Fibroblast of lung (primary cell): ENCODE measurements at regions not wholly inside any gene's neighbourhood (a gene's known extent, or its start where the extent isn't known, plus 50 kb on each side); places are given as distances from the start of the nearest gene placed in this dataset.

Source experiments
- DNase-seq, 2 donors: peaks; one replicate each; pipeline versions ENCODE4 v3.0.0 to v3.0.0-alpha.2; 2010; ENCODE audit warnings: low read depth in 2 of 2
- H2AFZ ChIP-seq: 2 replicates; pipeline ENCODE4 v1.5.1; 2012; ENCODE audit warnings: low read length, control low read depth, inconsistent platforms
- H3K27ac ChIP-seq: 2 replicates; pipeline ENCODE4 v1.5.1; 2011; ENCODE audit warnings: low read length, control low read depth; ENCODE audit not compliant: insufficient read depth
- H3K27me3 ChIP-seq: 2 replicates; pipeline ENCODE4 v1.5.1; 2011; ENCODE audit warnings: mild to moderate bottlenecking, low read length; ENCODE audit not compliant: control insufficient read depth, insufficient read depth
- H3K36me3 ChIP-seq: 2 replicates; pipeline ENCODE4 v1.5.1; 2011; ENCODE audit warnings: low read length; ENCODE audit not compliant: control insufficient read depth, insufficient read depth
- H3K4me1 ChIP-seq: 2 replicates; pipeline ENCODE4 v1.5.1; 2011; ENCODE audit warnings: low read length; ENCODE audit not compliant: control insufficient read depth, insufficient read depth; ENCODE audit errors: extremely low read depth
- H3K4me2 ChIP-seq: 2 replicates; pipeline ENCODE4 v1.5.1; 2011; ENCODE audit warnings: low read length, control low read depth; ENCODE audit not compliant: insufficient read depth; ENCODE audit errors: extremely low read depth
- H3K4me3 ChIP-seq, 4 experiments: fragments of 200-600 bp in 1 of 4; sonication (generic) in 1 of 4; replicated peaks in 1 of 4; 2 replicates each; pipeline ENCODE4 v1.5.1; 2011 to 2016; ENCODE audit warnings: low read length in 4 of 4, low read depth in 3 of 4, mild to moderate bottlenecking in 3 of 4, control low read depth in 2 of 4, inconsistent platforms in 1 of 4, mixed read lengths in 1 of 4; ENCODE audit not compliant: insufficient read depth in 1 of 4; ENCODE audit errors: control extremely low read depth in 1 of 4
- H3K79me2 ChIP-seq: 2 replicates; pipeline ENCODE4 v1.5.1; 2012; ENCODE audit warnings: mild to moderate bottlenecking, low read length, inconsistent platforms; ENCODE audit not compliant: control insufficient read depth, insufficient read depth
- H3K9ac ChIP-seq: 2 replicates; pipeline ENCODE4 v1.5.1; 2011; ENCODE audit warnings: mild to moderate bottlenecking, low read length, control low read depth; ENCODE audit not compliant: insufficient read depth
- H3K9me3 ChIP-seq: 2 replicates; pipeline ENCODE4 v1.5.1; 2012; ENCODE audit warnings: low read depth, low read length; ENCODE audit not compliant: control insufficient read depth, insufficient read depth
- H4K20me1 ChIP-seq: 2 replicates; pipeline ENCODE4 v1.5.1; 2011; ENCODE audit warnings: low read length; ENCODE audit not compliant: control insufficient read depth, insufficient read depth; ENCODE audit errors: extremely low read depth
- CTCF ChIP-seq, 2 donors: IDR thresholded peaks in 1 of 2; conservative IDR thresholded peaks in 1 of 2; 1 replicate in 1 of 2; 2 replicates in 1 of 2; pipeline ENCODE4 v1.5.1; 2011 to 2012; ENCODE audit warnings: low read length in 2 of 2, control low read depth in 1 of 2, inconsistent platforms in 1 of 2, low read depth in 1 of 2, mild to moderate bottlenecking in 1 of 2
- EZH2 ChIP-seq: IDR thresholded peaks from 2 replicates; pipeline ENCODE4 v1.5.1; 2012; ENCODE audit warnings: low read length, control low read depth, mild to moderate bottlenecking; ENCODE audit errors: missing control alignments

- Histone ChIP-seq H3K9me3 (no peaks in the 10 kb centered on the region), H3K4me3 (no peak overlapping the region), H3K4me1 (peaks cover 29% of the 10 kb centered on the region), H3K9ac (no peak overlapping the region), H3K36me3 (no peaks in the 10 kb centered on the region), H2AFZ (no peak overlapping the region), H4K20me1 (no peaks in the 10 kb centered on the region), H3K27me3 (no peaks in the 10 kb centered on the region), H3K27ac (no peak overlapping the region), H3K79me2 (no peaks in the 10 kb centered on the region), H3K4me2 (no peak overlapping the region)
- TF ChIP-seq CTCF (conservative IDR thresholded peaks at IDR 0.05 in 1 of 2, IDR thresholded peaks at IDR 0.05 in 1 of 2; ENCODE audit: low read depth in 1 of 2, low read length in 2 of 2) (no peak), EZH2 (no peak)
- peak in 1 of 2 donors; percentile 22 for DNase-seq
Measured at GRCh38 chr11:130776061-130776419, 140.2 kb downstream of the SNX19 start.

GRCh38 chr11:130778026-130778425, 138.3 kb downstream of the SNX19 start:
- no peak for DNase-seq
- Histone ChIP-seq H3K27ac (no peak overlapping the region), H3K9ac (no peak overlapping the region), H3K4me3 (no peak overlapping the region), H3K9me3 (no peaks in the 10 kb centered on the region), H4K20me1 (no peaks in the 10 kb centered on the region), H3K36me3 (no peaks in the 10 kb centered on the region), H3K27me3 (no peaks in the 10 kb centered on the region), H3K79me2 (no peaks in the 10 kb centered on the region), H3K4me1 (peaks cover 27% of the 10 kb centered on the region), H3K4me2 (no peak overlapping the region), H2AFZ (no peak overlapping the region)
- TF ChIP-seq EZH2: no peak
- TF ChIP-seq CTCF (conservative IDR thresholded peaks at IDR 0.05 in 1 of 2, IDR thresholded peaks at IDR 0.05 in 1 of 2; ENCODE audit: low read depth in 1 of 2, low read length in 2 of 2): no peak

- H3K79me2 ChIP-seq: no peaks in the 10 kb centered on the region
- H3K4me2 ChIP-seq: no peak overlapping the region
- H3K27ac ChIP-seq: no peak overlapping the region
- no peaks in the 10 kb centered on the region for H3K36me3 ChIP-seq
- H4K20me1 ChIP-seq: no peaks in the 10 kb centered on the region
- H3K4me3 ChIP-seq: no peak overlapping the region
- no peak overlapping the region for H3K9ac ChIP-seq
- TF ChIP-seq EZH2: no peak
- no peak for TF ChIP-seq CTCF (conservative IDR thresholded peaks at IDR 0.05 in 1 of 2, IDR thresholded peaks at IDR 0.05 in 1 of 2; ENCODE audit: low read depth in 1 of 2, low read length in 2 of 2)
- peaks cover 22% of the 10 kb centered on the region for H3K4me1 ChIP-seq
- H3K27me3 ChIP-seq: no peaks in the 10 kb centered on the region
- no peaks in the 10 kb centered on the region for H3K9me3 ChIP-seq
- peak in 1 of 2 donors; percentile 42 for DNase-seq
- H2AFZ ChIP-seq: no peak overlapping the region
Measured at GRCh38 chr11:130778705-130779104, 137.6 kb downstream of the SNX19 start.
